K562 (cell line): ENCODE measurements at regions not wholly inside any gene's neighbourhood (a gene's known extent, or its start where the extent isn't known, plus 50 kb on each side); places are given as distances from the start of the nearest gene placed in this dataset.

ENCODE experiments used
- CHD4 ChIP-seq: fragments of 200-600 bp; sonication (generic); IDR thresholded peaks from 3 replicates; pipeline ENCODE4 v1.6.1; 2012; ENCODE audit warnings: low read depth, mild to moderate bottlenecking, mixed read lengths, low read length, inconsistent platforms; ENCODE audit not compliant: insufficient read depth, insufficient replicate concordance, poor library complexity, severe bottlenecking
- GABPB1 ChIP-seq: sonication (generic); formaldehyde crosslinking; IDR thresholded peaks from 2 replicates; pipeline ENCODE4 v1.8.0; 2022; ENCODE audit warnings: mild to moderate bottlenecking, missing genetic modification reagents
- HMGN3 ChIP-seq: IDR thresholded peaks from 2 replicates; pipeline ENCODE4 v1.6.1; 2011; ENCODE audit warnings: borderline replicate concordance, low read depth, mild to moderate bottlenecking, mixed read lengths, low read length; ENCODE audit not compliant: insufficient read length; ENCODE audit errors: extremely low read depth
- HSF4 ChIP-seq: fragments of 250-450 bp; sonication (Bioruptor Pico); IDR thresholded peaks from 2 replicates; pipeline ENCODE4 v2.1.2; 2022; ENCODE audit warnings: mild to moderate bottlenecking, moderate library complexity, borderline replicate concordance
- NFE2L1 ChIP-seq: fragments of 450-650 bp; IDR thresholded peaks from 2 replicates; pipeline ENCODE4 v1.6.1; 2016; ENCODE audit warnings: missing genetic modification characterization, low read depth, mild to moderate bottlenecking, missing compliant biosample characterization, moderate library complexity, borderline replicate concordance
- STAG1 ChIP-seq: sonication (generic); formaldehyde crosslinking; IDR thresholded peaks from 2 replicates; pipeline ENCODE4 v1.5.0; 2020; ENCODE audit warnings: missing genetic modification reagents, borderline replicate concordance
- ZNF586 ChIP-seq: fragments of 450-650 bp; formaldehyde crosslinking; conservative IDR thresholded peaks from 2 replicates; pipeline ENCODE4 v1.4.0; 2020; ENCODE audit warnings: mild to moderate bottlenecking, moderate library complexity
- TF ChIP-seq, protein P1 (sequence below), 2 experiments: fragments of 450-650 bp in 1 of 2; sonication (generic) in 1 of 2; formaldehyde crosslinking; conservative IDR thresholded peaks; 2 replicates each; pipeline versions ENCODE4 v1.4.0 to v1.8.1; 2020 to 2022; ENCODE audit warnings: mild to moderate bottlenecking in 1 of 2, missing genetic modification reagents in 1 of 2
- TF ChIP-seq, protein P2 (sequence below): sonication (generic); formaldehyde crosslinking; IDR thresholded peaks from 2 replicates; pipeline ENCODE4 v1.5.0; 2020; ENCODE audit warnings: missing genetic modification reagents
- TF ChIP-seq, protein P3 (sequence below): fragments of 450-650 bp; formaldehyde crosslinking; IDR thresholded peaks from 2 replicates; pipeline ENCODE4 v1.4.0; 2022; ENCODE audit warnings: missing genetic modification characterization
- TF ChIP-seq, protein P4 (sequence below): sonication (generic); formaldehyde crosslinking; IDR thresholded peaks from 2 replicates; pipeline ENCODE4 v1.8.1; 2023; ENCODE audit warnings: mild to moderate bottlenecking, missing genetic modification reagents, moderate library complexity
- TF ChIP-seq, protein P5 (sequence below): sonication (generic); formaldehyde crosslinking; IDR thresholded peaks from 2 replicates; pipeline ENCODE4 v1.8.1; 2023; ENCODE audit warnings: mild to moderate bottlenecking, missing genetic modification reagents
- TF ChIP-seq, protein P6 (sequence below): sonication (generic); formaldehyde crosslinking; IDR thresholded peaks from 2 replicates; pipeline ENCODE4 v1.9.0; 2022; ENCODE audit warnings: mild to moderate bottlenecking, missing genetic modification reagents
- TF ChIP-seq, protein P7 (sequence below): fragments of 250-450 bp; sonication (Bioruptor Pico); IDR thresholded peaks from 2 replicates; pipeline ENCODE4 v1.4.0; 2020; ENCODE audit warnings: mild to moderate bottlenecking, moderate library complexity

DNA sequence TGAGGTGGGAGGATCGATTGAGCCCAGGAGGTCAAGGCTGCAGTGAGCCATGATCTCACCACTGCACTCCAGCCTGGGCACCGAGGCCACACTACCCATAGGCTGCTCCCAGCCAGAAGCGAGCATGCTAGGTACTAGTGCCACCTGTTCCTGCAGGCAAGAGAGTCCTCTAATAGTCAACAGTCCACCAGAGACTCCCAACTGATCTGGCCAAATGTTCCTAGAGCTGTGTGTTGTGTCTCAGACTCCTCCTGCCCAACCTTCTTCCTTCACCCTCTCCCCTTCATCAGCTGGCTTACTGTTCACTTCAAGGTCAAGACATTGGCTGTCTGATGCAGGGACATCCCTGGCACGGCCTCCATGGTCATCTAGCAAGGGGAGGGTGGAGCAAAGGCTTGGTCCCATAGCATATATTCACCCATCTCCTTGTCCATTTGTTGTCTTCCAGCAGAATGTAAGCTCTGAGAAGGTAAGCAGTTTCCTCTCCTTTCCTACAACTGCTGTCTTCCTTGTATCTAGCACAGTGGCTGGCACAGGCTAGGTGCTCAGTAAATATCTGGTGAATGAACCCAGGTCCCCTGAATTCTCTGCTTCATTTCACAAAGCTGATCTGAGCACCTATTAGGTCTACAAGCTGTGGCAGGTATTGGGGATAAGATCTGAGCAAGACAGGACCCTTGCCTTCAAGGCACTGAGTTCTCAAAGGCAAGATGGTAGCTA is 126.2 kb upstream of the SERPIND1 start (continued):
- TF ChIP-seq NFE2L1 (tag) (no peak), HMGN3 (no peak), HSF4 (CRISPR knock-in tag) (no peak), GABPB1 (no peak), STAG1 (CRISPR knock-in tag) (peak; percentile 40; the same call in 1 of the 2 replicates), ZNF586 (no peak), CHD4 (no peak)
- TF ChIP-seq, protein P1, sequence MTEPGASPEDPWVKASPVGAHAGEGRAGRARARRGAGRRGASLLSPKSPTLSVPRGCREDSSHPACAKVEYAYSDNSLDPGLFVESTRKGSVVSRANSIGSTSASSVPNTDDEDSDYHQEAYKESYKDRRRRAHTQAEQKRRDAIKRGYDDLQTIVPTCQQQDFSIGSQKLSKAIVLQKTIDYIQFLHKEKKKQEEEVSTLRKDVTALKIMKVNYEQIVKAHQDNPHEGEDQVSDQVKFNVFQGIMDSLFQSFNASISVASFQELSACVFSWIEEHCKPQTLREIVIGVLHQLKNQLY (CRISPR knock-in tag; conservative IDR thresholded peaks at IDR 0.05): 0 out of 4 replicates have a peak, but pooled peaks of 1 of the 2 experiments have one; percentile 17
- TF ChIP-seq, protein P2, sequence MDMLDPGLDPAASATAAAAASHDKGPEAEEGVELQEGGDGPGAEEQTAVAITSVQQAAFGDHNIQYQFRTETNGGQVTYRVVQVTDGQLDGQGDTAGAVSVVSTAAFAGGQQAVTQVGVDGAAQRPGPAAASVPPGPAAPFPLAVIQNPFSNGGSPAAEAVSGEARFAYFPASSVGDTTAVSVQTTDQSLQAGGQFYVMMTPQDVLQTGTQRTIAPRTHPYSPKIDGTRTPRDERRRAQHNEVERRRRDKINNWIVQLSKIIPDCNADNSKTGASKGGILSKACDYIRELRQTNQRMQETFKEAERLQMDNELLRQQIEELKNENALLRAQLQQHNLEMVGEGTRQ (CRISPR knock-in tag): 0 out of 2 replicates have a peak, but pooled peaks have one; percentile 7
- TF ChIP-seq, protein P3, sequence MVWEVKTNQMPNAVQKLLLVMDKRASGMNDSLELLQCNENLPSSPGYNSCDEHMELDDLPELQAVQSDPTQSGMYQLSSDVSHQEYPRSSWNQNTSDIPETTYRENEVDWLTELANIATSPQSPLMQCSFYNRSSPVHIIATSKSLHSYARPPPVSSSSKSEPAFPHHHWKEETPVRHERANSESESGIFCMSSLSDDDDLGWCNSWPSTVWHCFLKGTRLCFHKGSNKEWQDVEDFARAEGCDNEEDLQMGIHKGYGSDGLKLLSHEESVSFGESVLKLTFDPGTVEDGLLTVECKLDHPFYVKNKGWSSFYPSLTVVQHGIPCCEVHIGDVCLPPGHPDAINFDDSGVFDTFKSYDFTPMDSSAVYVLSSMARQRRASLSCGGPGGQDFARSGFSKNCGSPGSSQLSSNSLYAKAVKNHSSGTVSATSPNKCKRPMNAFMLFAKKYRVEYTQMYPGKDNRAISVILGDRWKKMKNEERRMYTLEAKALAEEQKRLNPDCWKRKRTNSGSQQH (CRISPR knock-in tag): 0 out of 2 replicates have a peak, but pooled peaks have one; percentile 26
- TF ChIP-seq, protein P4, sequence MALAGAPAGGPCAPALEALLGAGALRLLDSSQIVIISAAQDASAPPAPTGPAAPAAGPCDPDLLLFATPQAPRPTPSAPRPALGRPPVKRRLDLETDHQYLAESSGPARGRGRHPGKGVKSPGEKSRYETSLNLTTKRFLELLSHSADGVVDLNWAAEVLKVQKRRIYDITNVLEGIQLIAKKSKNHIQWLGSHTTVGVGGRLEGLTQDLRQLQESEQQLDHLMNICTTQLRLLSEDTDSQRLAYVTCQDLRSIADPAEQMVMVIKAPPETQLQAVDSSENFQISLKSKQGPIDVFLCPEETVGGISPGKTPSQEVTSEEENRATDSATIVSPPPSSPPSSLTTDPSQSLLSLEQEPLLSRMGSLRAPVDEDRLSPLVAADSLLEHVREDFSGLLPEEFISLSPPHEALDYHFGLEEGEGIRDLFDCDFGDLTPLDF (CRISPR knock-in tag): peak; percentile 53; the same call in 1 of the 2 replicates
- TF ChIP-seq, protein P5, sequence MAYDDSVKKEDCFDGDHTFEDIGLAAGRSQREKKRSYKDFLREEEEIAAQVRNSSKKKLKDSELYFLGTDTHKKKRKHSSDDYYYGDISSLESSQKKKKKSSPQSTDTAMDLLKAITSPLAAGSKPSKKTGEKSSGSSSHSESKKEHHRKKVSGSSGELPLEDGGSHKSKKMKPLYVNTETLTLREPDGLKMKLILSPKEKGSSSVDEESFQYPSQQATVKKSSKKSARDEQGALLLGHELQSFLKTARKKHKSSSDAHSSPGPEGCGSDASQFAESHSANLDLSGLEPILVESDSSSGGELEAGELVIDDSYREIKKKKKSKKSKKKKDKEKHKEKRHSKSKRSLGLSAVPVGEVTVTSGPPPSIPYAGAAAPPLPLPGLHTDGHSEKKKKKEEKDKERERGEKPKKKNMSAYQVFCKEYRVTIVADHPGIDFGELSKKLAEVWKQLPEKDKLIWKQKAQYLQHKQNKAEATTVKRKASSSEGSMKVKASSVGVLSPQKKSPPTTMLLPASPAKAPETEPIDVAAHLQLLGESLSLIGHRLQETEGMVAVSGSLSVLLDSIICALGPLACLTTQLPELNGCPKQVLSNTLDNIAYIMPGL (CRISPR knock-in tag): 0 out of 2 replicates have a peak, but pooled peaks have one; percentile 55
- TF ChIP-seq, protein P6, sequence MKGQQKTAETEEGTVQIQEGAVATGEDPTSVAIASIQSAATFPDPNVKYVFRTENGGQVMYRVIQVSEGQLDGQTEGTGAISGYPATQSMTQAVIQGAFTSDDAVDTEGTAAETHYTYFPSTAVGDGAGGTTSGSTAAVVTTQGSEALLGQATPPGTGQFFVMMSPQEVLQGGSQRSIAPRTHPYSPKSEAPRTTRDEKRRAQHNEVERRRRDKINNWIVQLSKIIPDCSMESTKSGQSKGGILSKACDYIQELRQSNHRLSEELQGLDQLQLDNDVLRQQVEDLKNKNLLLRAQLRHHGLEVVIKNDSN: peak; percentile 3; the same call in 1 of the 2 replicates
- TF ChIP-seq, protein P7, sequence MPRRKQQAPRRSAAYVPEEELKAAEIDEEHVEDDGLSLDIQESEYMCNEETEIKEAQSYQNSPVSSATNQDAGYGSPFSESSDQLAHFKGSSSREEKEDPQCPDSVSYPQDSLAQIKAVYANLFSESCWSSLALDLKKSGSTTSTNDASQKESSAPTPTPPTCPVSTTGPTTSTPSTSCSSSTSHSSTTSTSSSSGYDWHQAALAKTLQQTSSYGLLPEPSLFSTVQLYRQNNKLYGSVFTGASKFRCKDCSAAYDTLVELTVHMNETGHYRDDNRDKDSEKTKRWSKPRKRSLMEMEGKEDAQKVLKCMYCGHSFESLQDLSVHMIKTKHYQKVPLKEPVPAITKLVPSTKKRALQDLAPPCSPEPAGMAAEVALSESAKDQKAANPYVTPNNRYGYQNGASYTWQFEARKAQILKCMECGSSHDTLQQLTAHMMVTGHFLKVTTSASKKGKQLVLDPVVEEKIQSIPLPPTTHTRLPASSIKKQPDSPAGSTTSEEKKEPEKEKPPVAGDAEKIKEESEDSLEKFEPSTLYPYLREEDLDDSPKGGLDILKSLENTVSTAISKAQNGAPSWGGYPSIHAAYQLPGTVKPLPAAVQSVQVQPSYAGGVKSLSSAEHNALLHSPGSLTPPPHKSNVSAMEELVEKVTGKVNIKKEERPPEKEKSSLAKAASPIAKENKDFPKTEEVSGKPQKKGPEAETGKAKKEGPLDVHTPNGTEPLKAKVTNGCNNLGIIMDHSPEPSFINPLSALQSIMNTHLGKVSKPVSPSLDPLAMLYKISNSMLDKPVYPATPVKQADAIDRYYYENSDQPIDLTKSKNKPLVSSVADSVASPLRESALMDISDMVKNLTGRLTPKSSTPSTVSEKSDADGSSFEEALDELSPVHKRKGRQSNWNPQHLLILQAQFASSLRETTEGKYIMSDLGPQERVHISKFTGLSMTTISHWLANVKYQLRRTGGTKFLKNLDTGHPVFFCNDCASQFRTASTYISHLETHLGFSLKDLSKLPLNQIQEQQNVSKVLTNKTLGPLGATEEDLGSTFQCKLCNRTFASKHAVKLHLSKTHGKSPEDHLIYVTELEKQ (CRISPR knock-in tag): no peak
